HK-2 (cell line): ENCODE measurements at regions not wholly inside any gene's neighbourhood (a gene's known extent, or its start where the extent isn't known, plus 50 kb on each side); places are given as distances from the start of the nearest gene placed in this dataset.

Source experiments
- DNase-seq: peaks from one replicate; pipeline ENCODE4 v3.0.0-alpha.2; 2018; ENCODE audit not compliant: unreplicated experiment

GRCh38 chr1:22285549-22286396, 142.9 kb upstream of the WNT4 start:
- DNase-seq = no peak

- DNase-seq = no peak
Observed at GRCh38 chr1:22286491-22286890, 143.6 kb upstream of the WNT4 start.

GRCh38 chr1:22287273-22287672, 144.4 kb upstream of the WNT4 start:
- no peak for DNase-seq

GRCh38 chr1:22287946-22288520, 145.1 kb upstream of the WNT4 start:
- DNase-seq = no peak

GRCh38 chr1:22288593-22289241, 145.8 kb upstream of the WNT4 start:
- DNase-seq = no peak

- DNase-seq = no peak
Observed at GRCh38 chr1:22289307-22289995, 146.6 kb upstream of the WNT4 start.

- no peak for DNase-seq
Observed at GRCh38 chr1:22290157-22290556, 147.3 kb upstream of the WNT4 start.

- no peak for DNase-seq
Observed at GRCh38 chr1:22290611-22291010, 147.7 kb upstream of the WNT4 start.

- no peak for DNase-seq
Observed at GRCh38 chr1:22291057-22291456, 148.2 kb upstream of the WNT4 start.

GRCh38 chr1:22291494-22291893, 148.6 kb upstream of the WNT4 start:
- no peak for DNase-seq

GRCh38 chr1:22292011-22292788, 149.3 kb upstream of the WNT4 start:
- DNase-seq = no peak

GRCh38 chr1:22295396-22295795, 152.5 kb upstream of the WNT4 start:
- no peak for DNase-seq

GRCh38 chr1:22295856-22296255, 153.0 kb upstream of the WNT4 start:
- no peak for DNase-seq

- DNase-seq = no peak
Observed at GRCh38 chr1:22296701-22297591, 154.0 kb upstream of the WNT4 start.

GRCh38 chr1:22297999-22298398, 153.7 kb upstream of the ZBTB40 start:
- no peak for DNase-seq

- DNase-seq = no peak
Observed at GRCh38 chr1:22303816-22304215, 147.8 kb upstream of the ZBTB40 start.

GRCh38 chr1:22309572-22309971, 142.1 kb upstream of the ZBTB40 start:
- no peak for DNase-seq

GRCh38 chr1:22311461-22311860, 140.2 kb upstream of the ZBTB40 start:
- no peak for DNase-seq

GRCh38 chr1:22313321-22313720, 138.3 kb upstream of the ZBTB40 start:
- DNase-seq = no peak

- DNase-seq = no peak
Observed at GRCh38 chr1:22314706-22315105, 136.9 kb upstream of the ZBTB40 start.
